SK-N-SH (cell line): ENCODE measurements at regions not wholly inside any gene's neighbourhood (a gene's known extent, or its start where the extent isn't known, plus 50 kb on each side); places are given as distances from the start of the nearest gene placed in this dataset.

Source experiments
- CTCF ChIA-PET: fragments of 300-600, 350-600 bp; formaldehyde crosslinking; extraction: SDS; loops from one replicate; lab custom pipeline; 2021; lab: Yijun Ruan, JAX
- POLR2A ChIA-PET: fragments of 350-600 bp; sonication (Branson Sonifier 250); formaldehyde crosslinking; extraction: SDS; loops from one replicate; lab custom pipeline; 2020; ENCODE audit warnings: antibody characterized with exemption, inconsistent platforms; lab: Yijun Ruan, JAX
- DNase-seq: peaks from one replicate; pipeline ENCODE4 v3.0.0; 2012
- H2AFZ ChIP-seq: fragments of 200-600 bp; sonication (generic); 2 replicates; pipeline ENCODE4 v1.8.1; 2016; ENCODE audit warnings: antibody characterized with exemption, mild to moderate bottlenecking, low read depth
- H3F3A ChIP-seq: fragments of 200-600 bp; sonication (generic); replicated peaks from 2 replicates; pipeline ENCODE3; 2016; ENCODE audit warnings: antibody characterized with exemption, mild to moderate bottlenecking; ENCODE audit not compliant: insufficient read depth
- H3K27ac ChIP-seq, 2 experiments: fragments of 200-500 bp in 1 of 2; fragments of 200-600 bp in 1 of 2; sonication (Bioruptor generic) in 1 of 2; sonication (generic), shearing (Covaris generic) in 1 of 2; 2 replicates each; pipeline versions ENCODE4 v1.5.1 to v1.6.1; 2014 to 2016; ENCODE audit warnings: low read depth in 2 of 2, inconsistent platforms in 1 of 2, low read length in 1 of 2, mild to moderate bottlenecking in 1 of 2, mixed read lengths in 1 of 2
- H3K27me3 ChIP-seq: fragments of 200-600 bp; sonication (generic), shearing (Covaris generic); 2 replicates; pipeline ENCODE4 v1.6.1; 2016; ENCODE audit warnings: mixed run types; ENCODE audit not compliant: insufficient read depth
- H3K36me3 ChIP-seq, 2 experiments: fragments of 200-500 bp in 1 of 2; fragments of 200-600 bp in 1 of 2; sonication (Bioruptor generic) in 1 of 2; sonication (generic) in 1 of 2; replicated peaks in 1 of 2; 2 replicates each; pipeline versions ENCODE3 to v1.5.1; 2014 to 2016; ENCODE audit warnings: low read length in 1 of 2, mild to moderate bottlenecking in 1 of 2; ENCODE audit not compliant: insufficient read depth in 2 of 2, control insufficient read depth in 1 of 2
- H3K4me1 ChIP-seq, 2 experiments: fragments of 200-500 bp in 1 of 2; fragments of 200-600 bp in 1 of 2; sonication (Bioruptor generic) in 1 of 2; sonication (generic), shearing (Covaris generic) in 1 of 2; 2 replicates each; pipeline versions ENCODE4 v1.5.1 to v1.6.1; 2014 to 2016; ENCODE audit warnings: low read depth in 1 of 2, low read length in 1 of 2, mixed run types in 1 of 2; ENCODE audit not compliant: insufficient read depth in 2 of 2, control insufficient read depth in 1 of 2
- H3K4me2 ChIP-seq: fragments of 200-600 bp; sonication (generic), shearing (Covaris generic); 2 replicates; pipeline ENCODE4 v1.6.1; 2017; ENCODE audit warnings: mixed run types
- H3K4me3 ChIP-seq, 2 experiments: fragments of 200-500 bp in 1 of 2; fragments of 200-600 bp in 1 of 2; sonication (Bioruptor generic) in 1 of 2; sonication (generic), shearing (Covaris generic) in 1 of 2; 2 replicates each; pipeline versions ENCODE4 v1.5.1 to v1.8.1; 2014 to 2016; ENCODE audit warnings: low read depth in 2 of 2, inconsistent platforms in 1 of 2, low read length in 1 of 2, mild to moderate bottlenecking in 1 of 2, mixed read lengths in 1 of 2, moderate library complexity in 1 of 2
- H3K79me2 ChIP-seq: fragments of 200-600 bp; sonication (generic); 2 replicates; pipeline ENCODE4 v1.8.1; 2017; ENCODE audit warnings: mild to moderate bottlenecking; ENCODE audit not compliant: insufficient read depth
- H3K9ac ChIP-seq: fragments of 200-600 bp; sonication (generic); 2 replicates; pipeline ENCODE4 v1.6.1; 2017; ENCODE audit warnings: mixed run types
- H3K9me2 ChIP-seq: fragments of 200-600 bp; sonication (generic); 2 replicates; pipeline ENCODE4 v1.6.1; 2017; ENCODE audit warnings: mixed run types
- H3K9me3 ChIP-seq: fragments of 200-600 bp; sonication (generic); 2 replicates; pipeline ENCODE4 v1.6.1; 2017; ENCODE audit warnings: mixed run types, mild to moderate bottlenecking, moderate library complexity
- H4K20me1 ChIP-seq: fragments of 200-600 bp; sonication (generic); 2 replicates; pipeline ENCODE4 v1.6.1; 2017; ENCODE audit warnings: mild to moderate bottlenecking, mixed run types; ENCODE audit not compliant: insufficient read depth
- CHD2 ChIP-seq: fragments of 150-350 bp; IDR thresholded peaks from 2 replicates; pipeline ENCODE4 v1.6.1; 2018; ENCODE audit warnings: low read length; ENCODE audit not compliant: partially characterized antibody
- EP300 ChIP-seq, 2 experiments: IDR thresholded peaks; 2 replicates each; pipeline versions ENCODE4 v1.4.0 to v1.6.1; 2012; ENCODE audit warnings: borderline replicate concordance in 1 of 2, low read depth in 1 of 2, low read length in 1 of 2
- EZH2phosphoT487 ChIP-seq: fragments of 200-600 bp; sonication (generic); IDR thresholded peaks from 2 replicates; pipeline ENCODE4 v1.6.1; 2017; ENCODE audit warnings: low read depth, mixed run types, mild to moderate bottlenecking, antibody characterized with exemption, moderate library complexity, borderline replicate concordance
- FOSL2 ChIP-seq: IDR thresholded peaks from 2 replicates; pipeline ENCODE4 v1.4.0; 2012; ENCODE audit warnings: low read depth, mild to moderate bottlenecking, moderate library complexity, borderline replicate concordance
- FOXJ3 ChIP-seq: sonication (generic); formaldehyde crosslinking; IDR thresholded peaks from 2 replicates; pipeline ENCODE4 v1.5.1; 2020; ENCODE audit warnings: mild to moderate bottlenecking, missing genetic modification reagents
- FOXM1 ChIP-seq: IDR thresholded peaks from 2 replicates; pipeline ENCODE4 v1.4.0; 2012; ENCODE audit warnings: low read depth, mild to moderate bottlenecking
- GATA2 ChIP-seq: sonication (generic); formaldehyde crosslinking; IDR thresholded peaks from 2 replicates; pipeline ENCODE4 v1.5.0; 2020; ENCODE audit warnings: mild to moderate bottlenecking, missing genetic modification reagents
- JUND ChIP-seq: IDR thresholded peaks from 2 replicates; pipeline ENCODE4 v1.4.0; 2012
- MEF2A ChIP-seq: IDR thresholded peaks from 2 replicates; pipeline ENCODE4 v1.4.0; 2012; ENCODE audit warnings: low read depth, borderline replicate concordance
- NFIC ChIP-seq: IDR thresholded peaks from 2 replicates; pipeline ENCODE4 v1.4.0; 2012; ENCODE audit warnings: borderline replicate concordance
- RCOR1 ChIP-seq: fragments of 150-350 bp; IDR thresholded peaks from 2 replicates; pipeline ENCODE4 v1.6.1; 2017; ENCODE audit warnings: antibody characterized with exemption, low read length
- SMC3 ChIP-seq: IDR thresholded peaks from 2 replicates; pipeline ENCODE4 v1.6.1; 2012; ENCODE audit warnings: low read depth, low read length, improper control_type of control experiment
- TAF1 ChIP-seq: IDR thresholded peaks from 2 replicates; pipeline ENCODE4 v1.6.1; 2012; ENCODE audit warnings: low read depth, mild to moderate bottlenecking, low read length, moderate library complexity, borderline replicate concordance
- TEAD4 ChIP-seq: IDR thresholded peaks from 2 replicates; pipeline ENCODE4 v1.4.0; 2012; ENCODE audit warnings: mild to moderate bottlenecking, borderline replicate concordance; ENCODE audit not compliant: insufficient read depth
- YY1 ChIP-seq: IDR thresholded peaks from 2 replicates; pipeline ENCODE4 v1.4.0; 2012; ENCODE audit warnings: low read depth, mild to moderate bottlenecking
- WGBS: methylation state at CpG from one replicate; pipeline ENCODE4 v1.1.6; 2017; ENCODE audit warnings: low lambda C conversion rate; 5-methylcytosine and 5-hydroxymethylcytosine counted together
- TF ChIP-seq, protein P1 (sequence below): fragments of 150-350 bp; IDR thresholded peaks from 2 replicates; pipeline ENCODE4 v1.6.1; 2016; ENCODE audit warnings: mild to moderate bottlenecking, low read depth, low read length
- TF ChIP-seq, protein P2 (sequence below): fragments of 200-600 bp; sonication (generic); IDR thresholded peaks from 2 replicates; pipeline ENCODE4 v1.6.1; 2017; ENCODE audit warnings: antibody characterized with exemption, mild to moderate bottlenecking, moderate library complexity
- TF ChIP-seq, protein P3 (sequence below): fragments of 150-350 bp; IDR thresholded peaks from 2 replicates; pipeline ENCODE4 v1.6.1; 2017; ENCODE audit warnings: antibody characterized with exemption, low read length, low read depth, borderline replicate concordance

- POLR2A ChIA-PET, result no interaction called here
- H3K9me2 ChIP-seq, result no peaks in the 10 kb centered on the region
- TF ChIP-seq, protein P1, sequence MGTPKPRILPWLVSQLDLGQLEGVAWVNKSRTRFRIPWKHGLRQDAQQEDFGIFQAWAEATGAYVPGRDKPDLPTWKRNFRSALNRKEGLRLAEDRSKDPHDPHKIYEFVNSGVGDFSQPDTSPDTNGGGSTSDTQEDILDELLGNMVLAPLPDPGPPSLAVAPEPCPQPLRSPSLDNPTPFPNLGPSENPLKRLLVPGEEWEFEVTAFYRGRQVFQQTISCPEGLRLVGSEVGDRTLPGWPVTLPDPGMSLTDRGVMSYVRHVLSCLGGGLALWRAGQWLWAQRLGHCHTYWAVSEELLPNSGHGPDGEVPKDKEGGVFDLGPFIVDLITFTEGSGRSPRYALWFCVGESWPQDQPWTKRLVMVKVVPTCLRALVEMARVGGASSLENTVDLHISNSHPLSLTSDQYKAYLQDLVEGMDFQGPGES, result no peak
- no peak for TF ChIP-seq GATA2
- no peak for TF ChIP-seq FOXM1
- TF ChIP-seq NFIC, result no peak
- no peak for TF ChIP-seq SMC3
- TF ChIP-seq, all 33 proteins: peak for 0
- Histone ChIP-seq H4K20me1 (no peaks in the 10 kb centered on the region), H3K4me1 (no peaks in the 10 kb centered on the region), H3K4me3 (no peak overlapping the region), H3K9me3 (no peaks in the 10 kb centered on the region), H3K27me3 (no peaks in the 10 kb centered on the region), H2AFZ (no peak overlapping the region), H3K4me2 (no peak overlapping the region), H3K27ac (no peak overlapping the region), H3K79me2 (no peaks in the 10 kb centered on the region), H3F3A (no peaks in the 10 kb centered on the region), H3K9ac (no peak overlapping the region), H3K36me3 (no peaks in the 10 kb centered on the region)
- no peak for DNase-seq
- 0% methylated on average over 1 of the region's 1 CpG for WGBS
- CTCF ChIA-PET, result no interaction called here
These were observed 290.2 kb upstream of the CNR1 start for GRCh38 chr6:88456221-88456859.

GRCh38 chr6:88455317-88455716 lies 289.2 kb upstream of the CNR1 start:
- no peak for TF ChIP-seq MEF2A
- TF ChIP-seq FOXM1, result no peak

GRCh38 chr6:88454658-88455057 lies 288.5 kb upstream of the CNR1 start:
- Histone ChIP-seq H2AFZ (no peak overlapping the region), H3K4me1 (no peaks in the 10 kb centered on the region), H3K4me3 (no peak overlapping the region), H3K27me3 (no peaks in the 10 kb centered on the region), H3K36me3 (no peaks in the 10 kb centered on the region), H4K20me1 (no peaks in the 10 kb centered on the region), H3K9me2 (no peaks in the 10 kb centered on the region), H3K4me2 (no peak overlapping the region), H3K9me3 (no peaks in the 10 kb centered on the region), H3K79me2 (no peaks in the 10 kb centered on the region), H3K9ac (no peak overlapping the region), H3F3A (no peaks in the 10 kb centered on the region), H3K27ac (no peak overlapping the region)
- no peak for DNase-seq
- ChIA-PET CTCF (no interaction called here), POLR2A (no interaction called here)
- 12% methylated on average over 2 of the region's 2 CpGs for WGBS
- TF ChIP-seq FOXJ3 (CRISPR knock-in tag) (no peak), EZH2phosphoT487 (no peak), GATA2 (no peak), FOSL2 (no peak), TEAD4 (no peak), TAF1 (no peak), CHD2 (no peak), JUND (no peak), FOXM1 (no peak), YY1 (no peak), NFIC (no peak), EP300 (IDR thresholded peaks at IDR 0.05; ENCODE audit: borderline replicate concordance in 1 of 2, low read depth in 1 of 2, low read length in 1 of 2) (no peak), RCOR1 (no peak)
- TF ChIP-seq, protein P2, sequence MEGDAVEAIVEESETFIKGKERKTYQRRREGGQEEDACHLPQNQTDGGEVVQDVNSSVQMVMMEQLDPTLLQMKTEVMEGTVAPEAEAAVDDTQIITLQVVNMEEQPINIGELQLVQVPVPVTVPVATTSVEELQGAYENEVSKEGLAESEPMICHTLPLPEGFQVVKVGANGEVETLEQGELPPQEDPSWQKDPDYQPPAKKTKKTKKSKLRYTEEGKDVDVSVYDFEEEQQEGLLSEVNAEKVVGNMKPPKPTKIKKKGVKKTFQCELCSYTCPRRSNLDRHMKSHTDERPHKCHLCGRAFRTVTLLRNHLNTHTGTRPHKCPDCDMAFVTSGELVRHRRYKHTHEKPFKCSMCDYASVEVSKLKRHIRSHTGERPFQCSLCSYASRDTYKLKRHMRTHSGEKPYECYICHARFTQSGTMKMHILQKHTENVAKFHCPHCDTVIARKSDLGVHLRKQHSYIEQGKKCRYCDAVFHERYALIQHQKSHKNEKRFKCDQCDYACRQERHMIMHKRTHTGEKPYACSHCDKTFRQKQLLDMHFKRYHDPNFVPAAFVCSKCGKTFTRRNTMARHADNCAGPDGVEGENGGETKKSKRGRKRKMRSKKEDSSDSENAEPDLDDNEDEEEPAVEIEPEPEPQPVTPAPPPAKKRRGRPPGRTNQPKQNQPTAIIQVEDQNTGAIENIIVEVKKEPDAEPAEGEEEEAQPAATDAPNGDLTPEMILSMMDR, result no peak
- TF ChIP-seq, protein P3, sequence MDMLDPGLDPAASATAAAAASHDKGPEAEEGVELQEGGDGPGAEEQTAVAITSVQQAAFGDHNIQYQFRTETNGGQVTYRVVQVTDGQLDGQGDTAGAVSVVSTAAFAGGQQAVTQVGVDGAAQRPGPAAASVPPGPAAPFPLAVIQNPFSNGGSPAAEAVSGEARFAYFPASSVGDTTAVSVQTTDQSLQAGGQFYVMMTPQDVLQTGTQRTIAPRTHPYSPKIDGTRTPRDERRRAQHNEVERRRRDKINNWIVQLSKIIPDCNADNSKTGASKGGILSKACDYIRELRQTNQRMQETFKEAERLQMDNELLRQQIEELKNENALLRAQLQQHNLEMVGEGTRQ, result no peak

More at GRCh38 chr6:88455317-88455716, 289.2 kb upstream of the CNR1 start:
- Histone ChIP-seq H3K36me3 (no peaks in the 10 kb centered on the region), H3K27me3 (no peaks in the 10 kb centered on the region), H3K27ac (no peak overlapping the region), H3K9me3 (no peaks in the 10 kb centered on the region), H3F3A (no peaks in the 10 kb centered on the region), H3K4me2 (no peak overlapping the region), H3K79me2 (no peaks in the 10 kb centered on the region), H3K9me2 (no peaks in the 10 kb centered on the region), H3K9ac (no peak overlapping the region), H3K4me3 (no peak overlapping the region), H4K20me1 (no peaks in the 10 kb centered on the region), H2AFZ (no peak overlapping the region), H3K4me1 (no peaks in the 10 kb centered on the region)
- POLR2A ChIA-PET, result no interaction called here
- no peak for DNase-seq
- CTCF ChIA-PET, result no interaction called here
- whole genome bisulfite sequencing, result 9% methylated on average over 3 of the region's 3 CpGs
